GM12875 (cell line): ENCODE measurements at regions not wholly inside any gene's neighbourhood (a gene's known extent, or its start where the extent isn't known, plus 50 kb on each side); places are given as distances from the start of the nearest gene placed in this dataset.

ENCODE experiments used
- H3K4me3 ChIP-seq: one replicate; pipeline ENCODE4 v1.5.1; 2011; ENCODE audit warnings: low read depth, low read length, control low read depth
- CTCF ChIP-seq: IDR thresholded peaks from 2 replicates; pipeline ENCODE4 v1.5.1; 2011; ENCODE audit warnings: low read depth, mild to moderate bottlenecking, control low read depth, inconsistent platforms, low read length, moderate library complexity, borderline replicate concordance; ENCODE audit not compliant: insufficient read depth

GRCh38 chr16:13612623-13613022, 307.3 kb upstream of the ERCC4 start:
- H3K4me3 ChIP-seq = no peak overlapping the region
- TF ChIP-seq CTCF = no peak

DNA sequence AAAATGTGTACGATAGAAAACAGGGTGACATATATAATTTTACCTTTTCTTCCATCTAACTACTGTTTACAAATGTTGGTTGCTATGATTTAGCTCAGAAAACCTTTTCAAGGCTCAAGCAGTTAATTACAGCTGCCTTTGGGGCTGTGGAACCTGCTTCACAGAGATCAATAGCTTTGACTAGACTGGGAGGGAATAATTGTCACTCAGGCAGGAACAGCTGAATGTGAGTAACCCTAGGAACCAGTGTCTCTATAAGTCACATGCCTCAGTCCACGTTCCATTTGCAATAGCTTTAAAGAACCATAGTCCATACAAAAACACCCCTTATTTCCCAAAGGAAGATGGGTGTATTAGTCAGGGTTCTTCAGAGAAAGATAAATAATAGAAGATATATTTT, 306.8 kb upstream of the ERCC4 start:
- no peak overlapping the region for H3K4me3 ChIP-seq
- TF ChIP-seq CTCF = no peak

DNA sequence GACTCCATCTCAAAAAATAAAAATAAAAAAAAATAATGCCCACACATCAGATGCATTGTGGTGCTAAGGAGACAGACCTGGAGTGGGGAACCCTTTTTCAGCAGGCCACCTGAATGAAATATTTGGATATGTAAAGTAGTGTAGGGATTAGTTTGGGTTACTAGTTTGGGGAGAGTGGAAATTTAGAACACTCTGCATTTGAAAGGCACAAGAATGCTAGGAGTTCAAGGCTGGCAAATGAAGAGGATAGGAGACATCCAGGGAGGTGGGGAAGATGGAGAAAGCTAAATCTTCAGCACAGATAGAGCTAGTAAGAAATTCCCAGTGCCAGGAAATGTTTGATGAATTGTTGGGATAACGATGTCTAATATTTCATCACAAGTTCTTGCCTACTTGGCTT, 298.3 kb upstream of the ERCC4 start:
- no peak for TF ChIP-seq CTCF
- no peak overlapping the region for H3K4me3 ChIP-seq

DNA sequence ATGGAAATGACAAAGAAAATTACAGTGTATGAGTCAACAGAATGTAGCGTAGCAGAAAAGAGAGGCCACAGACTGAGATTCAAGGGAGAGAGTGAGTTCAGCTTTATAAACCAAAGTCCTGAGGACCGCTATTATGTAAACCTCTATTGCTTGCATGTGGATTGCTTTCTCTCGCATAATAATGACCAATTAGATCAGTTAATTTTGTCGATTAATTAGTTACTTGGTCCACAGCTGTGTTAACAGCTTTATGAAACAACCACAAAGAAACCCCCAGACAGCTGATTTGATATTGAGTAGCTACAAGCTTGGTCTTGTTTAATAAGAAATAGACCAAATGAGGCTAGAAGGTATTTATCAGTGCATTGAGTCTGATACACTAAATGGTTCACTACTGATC, 291.8 kb upstream of the ERCC4 start:
- no peak overlapping the region for H3K4me3 ChIP-seq
- no peak for TF ChIP-seq CTCF

GRCh38 chr16:13629704-13630103, 290.2 kb upstream of the ERCC4 start:
- no peak overlapping the region for H3K4me3 ChIP-seq
- TF ChIP-seq CTCF = no peak

GRCh38 chr16:13630374-13630773, 289.6 kb upstream of the ERCC4 start:
- no peak overlapping the region for H3K4me3 ChIP-seq
- TF ChIP-seq CTCF = no peak

DNA sequence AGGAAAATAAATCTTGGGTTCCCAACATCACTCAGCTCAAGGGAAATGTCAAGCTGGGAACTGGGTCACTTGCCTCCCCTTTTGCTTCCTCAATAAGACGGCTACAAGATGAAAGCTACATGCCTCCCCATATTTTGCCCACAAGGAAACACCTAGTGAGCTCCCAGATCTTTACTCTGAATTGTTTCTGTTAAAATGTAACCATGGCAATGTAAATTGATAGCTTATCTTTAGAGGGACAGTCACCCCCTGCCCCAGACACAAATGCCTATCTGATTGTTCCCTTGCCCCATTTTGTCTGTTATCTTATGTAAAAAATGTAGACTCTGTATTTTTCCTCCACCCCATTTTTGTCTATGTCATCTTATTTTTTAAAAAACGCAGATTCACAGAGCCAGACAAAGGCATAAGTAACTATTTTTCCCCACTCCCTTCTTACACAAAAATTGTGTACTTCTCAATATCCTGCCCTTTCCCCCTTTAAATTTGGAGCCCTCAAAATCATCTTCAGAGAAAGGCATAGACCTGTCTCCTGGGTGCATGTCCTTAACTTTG, 288.7 kb upstream of the ERCC4 start:
- TF ChIP-seq CTCF = no peak
- H3K4me3 ChIP-seq = no peak overlapping the region
